ENCODE measurements at regions not wholly inside any gene's neighbourhood (a gene's known extent, or its start where the extent isn't known, plus 50 kb on each side); places are given as distances from the start of the nearest gene placed in this dataset.
"Not testable (repeated sequence)": the region's sequence is repeated elsewhere in the genome, so short reads cannot be mapped to it uniquely, and the experiment has no call there.

DNA sequence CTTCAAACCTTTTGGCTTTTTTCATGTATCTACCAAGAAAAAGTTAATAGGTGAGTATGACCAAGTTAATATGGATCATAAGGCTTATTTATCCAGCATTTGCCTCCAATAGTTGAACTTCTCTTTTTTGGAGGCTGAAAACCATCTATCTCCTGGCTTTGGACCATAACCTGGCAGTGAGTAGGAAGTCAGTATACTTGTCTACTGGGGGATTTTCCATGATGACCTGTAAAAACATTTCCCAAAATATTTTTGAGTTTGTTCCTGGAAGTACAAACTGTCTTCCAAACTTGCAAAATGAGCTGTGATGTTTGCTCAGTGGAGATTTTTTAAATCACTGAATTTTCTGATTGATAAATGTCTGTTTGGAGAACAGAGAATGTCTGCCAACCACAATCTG, 349.9 kb downstream of the FAM47B start:
- TF ChIP-seq POLR2A (IDR thresholded peaks at IDR 0.05), result no peak
- TF ChIP-seq, protein P1, sequence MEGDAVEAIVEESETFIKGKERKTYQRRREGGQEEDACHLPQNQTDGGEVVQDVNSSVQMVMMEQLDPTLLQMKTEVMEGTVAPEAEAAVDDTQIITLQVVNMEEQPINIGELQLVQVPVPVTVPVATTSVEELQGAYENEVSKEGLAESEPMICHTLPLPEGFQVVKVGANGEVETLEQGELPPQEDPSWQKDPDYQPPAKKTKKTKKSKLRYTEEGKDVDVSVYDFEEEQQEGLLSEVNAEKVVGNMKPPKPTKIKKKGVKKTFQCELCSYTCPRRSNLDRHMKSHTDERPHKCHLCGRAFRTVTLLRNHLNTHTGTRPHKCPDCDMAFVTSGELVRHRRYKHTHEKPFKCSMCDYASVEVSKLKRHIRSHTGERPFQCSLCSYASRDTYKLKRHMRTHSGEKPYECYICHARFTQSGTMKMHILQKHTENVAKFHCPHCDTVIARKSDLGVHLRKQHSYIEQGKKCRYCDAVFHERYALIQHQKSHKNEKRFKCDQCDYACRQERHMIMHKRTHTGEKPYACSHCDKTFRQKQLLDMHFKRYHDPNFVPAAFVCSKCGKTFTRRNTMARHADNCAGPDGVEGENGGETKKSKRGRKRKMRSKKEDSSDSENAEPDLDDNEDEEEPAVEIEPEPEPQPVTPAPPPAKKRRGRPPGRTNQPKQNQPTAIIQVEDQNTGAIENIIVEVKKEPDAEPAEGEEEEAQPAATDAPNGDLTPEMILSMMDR (IDR thresholded peaks at IDR 0.05), result no peak

DNA sequence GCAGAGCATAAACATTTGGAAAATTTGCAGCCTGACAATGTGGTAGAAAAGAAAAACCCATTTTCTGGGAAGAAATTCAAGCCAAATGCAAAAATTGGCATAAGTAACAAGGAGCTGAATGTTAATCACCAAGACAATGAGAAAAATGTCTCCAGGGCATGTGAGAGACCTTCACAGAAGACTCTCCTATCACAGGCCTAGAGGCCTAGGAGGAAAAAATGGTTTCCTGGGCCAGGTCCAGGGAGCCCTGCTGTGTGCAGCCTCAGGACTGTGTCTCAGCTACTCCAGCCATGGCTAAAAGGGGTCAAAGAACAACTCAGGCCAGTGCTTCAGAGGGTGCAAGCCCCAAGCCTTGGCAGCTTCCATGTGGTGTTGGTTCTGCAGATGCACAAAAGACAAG, 362.4 kb downstream of the FAM47B start:
- intact Hi-C loops (cut with DNase I); DNase-seq; H3K36me3 ChIP-seq (replicated peaks in 1 of 2); H3K4me1 ChIP-seq (replicated peaks in 1 of 2); H3K27me3 ChIP-seq; H3K9me3 ChIP-seq (replicated peaks in 1 of 3); H3K27ac ChIP-seq; H3K4me3 ChIP-seq: not testable (repeated sequence)

More for the DNA sequence above, 349.9 kb downstream of the FAM47B start:
- no peaks in the 10 kb centered on the region for H3K27me3 ChIP-seq
- H3K27ac ChIP-seq, result no peak overlapping the region
- H3K9me3 ChIP-seq (replicated peaks in 1 of 3), result no peaks in the 10 kb centered on the region
- H3K4me3 ChIP-seq, result no peak overlapping the region
- no peaks in the 10 kb centered on the region for H3K4me1 ChIP-seq (replicated peaks in 1 of 2)
- no peak for DNase-seq
- H3K36me3 ChIP-seq (replicated peaks in 1 of 2), result no peaks in the 10 kb centered on the region
- intact Hi-C loops (cut with DNase I), result no loop called here

DNA sequence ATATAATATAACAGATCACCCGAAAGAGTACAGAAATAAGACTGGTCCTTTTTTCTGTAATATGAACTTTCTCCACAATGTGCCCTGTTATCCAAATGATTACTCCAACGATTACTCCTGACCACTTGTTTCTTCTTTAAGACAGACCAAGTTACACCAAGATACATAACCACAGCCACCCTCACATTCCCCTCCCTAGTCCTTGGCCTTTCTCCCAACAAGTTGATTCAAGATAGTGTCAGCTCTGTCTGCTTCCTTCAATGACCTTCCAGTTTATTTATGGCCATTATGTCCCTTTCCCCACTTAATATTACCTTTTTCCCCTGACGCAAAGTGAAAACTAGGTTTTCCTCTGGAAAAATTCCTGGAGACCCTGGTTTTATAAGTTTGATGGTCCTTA, 397.2 kb downstream of the FAM47B start:
- WGBS, 4 donors, result 52 to 68% (median 58%) methylated on average over 3 of the region's 3 CpGs
- no peaks in the 10 kb centered on the region for H3K27me3 ChIP-seq
- no peak overlapping the region for H3K27ac ChIP-seq
- no peaks in the 10 kb centered on the region for H3K9me3 ChIP-seq (replicated peaks in 1 of 3)
- DNase-seq, result no peak
- no peaks in the 10 kb centered on the region for H3K4me1 ChIP-seq (replicated peaks in 1 of 2)
- no peaks in the 10 kb centered on the region for H3K36me3 ChIP-seq (replicated peaks in 1 of 2)
- TF ChIP-seq, protein P1 (IDR thresholded peaks at IDR 0.05), result no peak
- TF ChIP-seq POLR2A (IDR thresholded peaks at IDR 0.05), result no peak
- H3K4me3 ChIP-seq, result no peak overlapping the region
- intact Hi-C loops (cut with DNase I), result no loop called here

DNA sequence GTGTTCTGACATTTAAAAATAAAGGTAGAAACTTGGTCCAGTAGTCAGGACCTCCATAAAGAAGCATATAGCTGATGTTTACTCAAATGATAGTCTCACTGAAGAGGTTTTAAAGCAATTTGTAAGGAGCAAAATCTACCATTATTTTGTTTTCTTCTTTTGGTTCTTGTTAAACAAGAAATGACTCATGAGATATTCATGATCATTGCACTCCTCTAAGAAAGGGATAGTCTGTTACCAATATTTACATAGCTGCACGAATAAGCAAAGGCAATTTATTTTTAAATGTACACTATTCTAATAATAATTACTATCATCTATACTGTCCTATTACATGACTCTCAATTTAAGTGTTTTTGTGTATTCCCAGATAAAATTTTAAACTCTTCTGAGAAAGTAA, 397.9 kb downstream of the FAM47B start:
- no peak for TF ChIP-seq POLR2A (IDR thresholded peaks at IDR 0.05)
- TF ChIP-seq, protein P1 (IDR thresholded peaks at IDR 0.05), result no peak
- intact Hi-C loops (cut with DNase I), result no loop called here
- H3K4me3 ChIP-seq, result no peak overlapping the region

DNA sequence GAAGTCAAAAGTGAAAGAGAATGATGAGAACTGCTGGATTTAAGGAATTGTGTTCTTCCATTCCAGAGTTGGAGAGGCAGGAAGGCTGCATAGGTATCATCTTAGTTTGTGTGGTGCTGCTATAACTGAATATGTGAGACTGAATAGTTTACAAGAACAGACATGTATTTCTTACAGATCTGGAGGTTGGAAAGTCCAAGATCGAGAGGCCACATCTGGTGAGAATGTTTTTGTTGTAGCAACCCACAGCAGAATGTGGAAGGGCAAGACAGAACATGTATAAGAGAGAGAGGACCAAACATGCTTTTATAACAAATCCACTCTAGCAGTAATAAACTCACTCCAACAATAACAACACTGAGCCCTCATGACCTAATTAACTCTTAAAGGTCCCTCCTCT, 408.6 kb downstream of the FAM47B start:
- Histone ChIP-seq H3K36me3 (replicated peaks in 1 of 2) (no peaks in the 10 kb centered on the region), H3K9me3 (replicated peaks in 1 of 3) (no peaks in the 10 kb centered on the region), H3K27me3 (no peaks in the 10 kb centered on the region), H3K4me3 (no peak overlapping the region), H3K27ac (no peak overlapping the region), H3K4me1 (replicated peaks in 1 of 2) (no peaks in the 10 kb centered on the region)
- WGBS, 4 donors, result 48 to 75% (median 65%) methylated on average over 1 of the region's 1 CpG
- TF ChIP-seq, protein P1 (IDR thresholded peaks at IDR 0.05), result no peak
- TF ChIP-seq POLR2A (IDR thresholded peaks at IDR 0.05), result no peak
- intact Hi-C loops (cut with DNase I), result no loop called here
- no peak for DNase-seq

More for the DNA sequence above, 397.9 kb downstream of the FAM47B start:
- H3K27ac ChIP-seq, result no peak overlapping the region
- H3K27me3 ChIP-seq, result no peaks in the 10 kb centered on the region
- WGBS, 4 donors, result 30 to 40% (median 36%) methylated on average over 1 of the region's 1 CpG
- no peaks in the 10 kb centered on the region for H3K4me1 ChIP-seq (replicated peaks in 1 of 2)
- no peaks in the 10 kb centered on the region for H3K9me3 ChIP-seq (replicated peaks in 1 of 3)
- DNase-seq, result no peak
- no peaks in the 10 kb centered on the region for H3K36me3 ChIP-seq (replicated peaks in 1 of 2)

Measured in adrenal gland (tissue), 9 donors.